ENCODE measurements at regions not wholly inside any gene's neighbourhood (a gene's known extent, or its start where the extent isn't known, plus 50 kb on each side); places are given as distances from the start of the nearest gene placed in this dataset.
"Not testable (repeated sequence)": the region's sequence is repeated elsewhere in the genome, so short reads cannot be mapped to it uniquely, and the experiment has no call there.

GRCh38 chr5:97301181-97301580 is 118.1 kb upstream of the RIOK2 start:
- not testable (repeated sequence) for TF ChIP-seq CTCF (IDR thresholded peaks at IDR 0.05; ENCODE audit: poor library complexity); EZH2 (IDR thresholded peaks at IDR 0.05; ENCODE audit: borderline replicate concordance)
